Colonic mucosa (tissue), 4 donors: ENCODE measurements at regions not wholly inside any gene's neighbourhood (a gene's known extent, or its start where the extent isn't known, plus 50 kb on each side); places are given as distances from the start of the nearest gene placed in this dataset.
"Not testable (repeated sequence)": the region's sequence is repeated elsewhere in the genome, so short reads cannot be mapped to it uniquely, and the experiment has no call there.

Experiments used
- DNase-seq: peaks from one replicate; pipeline ENCODE4 v3.0.0-alpha.2; 2020
- H3K27ac ChIP-seq: fragments of 200-600 bp; one replicate; pipeline ENCODE4 v1.8.0; 2021
- H3K27me3 ChIP-seq: fragments of 200-600 bp; one replicate; pipeline ENCODE4 v1.8.0; 2021
- H3K36me3 ChIP-seq: fragments of 200-600 bp; one replicate; pipeline ENCODE4 v1.8.0; 2021
- H3K4me1 ChIP-seq: fragments of 200-600 bp; one replicate; pipeline ENCODE4 v1.8.0; 2021; ENCODE audit warnings: mild to moderate bottlenecking
- H3K4me3 ChIP-seq: fragments of 200-600 bp; one replicate; pipeline ENCODE4 v1.8.0; 2021
- H3K9ac ChIP-seq, 2 donors: one replicate each; pipeline ENCODE4 v1.7.0; 2013; ENCODE audit warnings: control low read depth in 2 of 2, low read depth in 2 of 2, low read length in 2 of 2
- H3K9me3 ChIP-seq: fragments of 200-600 bp; one replicate; pipeline ENCODE4 v1.8.0; 2021
- CTCF ChIP-seq: fragments of 200-600 bp; IDR thresholded peaks from one replicate; pipeline ENCODE4 v1.8.0; 2022; ENCODE audit warnings: antibody characterized with exemption, mild to moderate bottlenecking
- intact Hi-C: fragments of 100-400 bp; cut with DNase I; formaldehyde crosslinking; loops from one replicate; pipeline ENCODE4 v1.14.1; 2022
- donor health status: healthy.
- donor health status: DM: no; HTN: no; CAD: no.
- donor health status: DM: no; HTN: no; CAD: no.

GRCh38 chr5:121478636-121479035 is 373.0 kb upstream of the FTMT start:
- Histone ChIP-seq H3K9me3 (no peaks in the 10 kb centered on the region), H3K27ac (no peak overlapping the region), H3K4me3 (no peak overlapping the region), H3K4me1 (no peaks in the 10 kb centered on the region), H3K27me3 (no peaks in the 10 kb centered on the region), H3K9ac (no peak overlapping the region), H3K36me3 (no peaks in the 10 kb centered on the region)
- intact Hi-C loops, result no loop called here
- DNase-seq, result no peak
- no peak for TF ChIP-seq CTCF

- Histone ChIP-seq H3K4me1 (no peaks in the 10 kb centered on the region), H3K9me3 (no peaks in the 10 kb centered on the region), H3K27me3 (no peaks in the 10 kb centered on the region), H3K9ac (no peak overlapping the region), H3K4me3 (no peak overlapping the region), H3K27ac (no peak overlapping the region), H3K36me3 (no peaks in the 10 kb centered on the region)
- no peak for TF ChIP-seq CTCF
- intact Hi-C loops, result no loop called here
- no peak for DNase-seq
Measured at GRCh38 chr5:121479337-121479736, 372.3 kb upstream of the FTMT start.

GRCh38 chr5:121485281-121485680 is 366.4 kb upstream of the FTMT start:
- Histone ChIP-seq H3K27ac (no peak overlapping the region), H3K9ac (no peak overlapping the region), H3K36me3 (no peaks in the 10 kb centered on the region), H3K9me3 (no peaks in the 10 kb centered on the region), H3K4me3 (no peak overlapping the region), H3K4me1 (no peaks in the 10 kb centered on the region), H3K27me3 (no peaks in the 10 kb centered on the region)
- no peak for DNase-seq
- TF ChIP-seq CTCF, result no peak
- intact Hi-C loops, result no loop called here

GRCh38 chr5:121485999-121486398 is 365.7 kb upstream of the FTMT start:
- H3K9ac ChIP-seq, intact Hi-C loops, H3K9me3 ChIP-seq, H3K36me3 ChIP-seq, H3K27ac ChIP-seq, H3K4me1 ChIP-seq, H3K27me3 ChIP-seq, DNase-seq, H3K4me3 ChIP-seq: not testable (repeated sequence)

GRCh38 chr5:121489972-121490371 is 361.7 kb upstream of the FTMT start:
- Histone ChIP-seq H3K27me3 (no peaks in the 10 kb centered on the region), H3K4me3 (no peak overlapping the region), H3K9me3 (no peaks in the 10 kb centered on the region), H3K36me3 (no peaks in the 10 kb centered on the region), H3K27ac (no peak overlapping the region), H3K4me1 (no peaks in the 10 kb centered on the region), H3K9ac (no peak overlapping the region)
- TF ChIP-seq CTCF, result no peak
- DNase-seq, result no peak
- intact Hi-C loops, result no loop called here

GRCh38 chr5:121497176-121497575 is 354.5 kb upstream of the FTMT start:
- DNase-seq, result no peak
- Histone ChIP-seq H3K27ac (no peak overlapping the region), H3K27me3 (no peaks in the 10 kb centered on the region), H3K4me3 (no peak overlapping the region), H3K4me1 (no peaks in the 10 kb centered on the region), H3K36me3 (no peaks in the 10 kb centered on the region), H3K9ac (no peak overlapping the region), H3K9me3 (no peaks in the 10 kb centered on the region)
- intact Hi-C loops, result no loop called here
- TF ChIP-seq CTCF, result no peak
